ENCODE measurements at regions not wholly inside any gene's neighbourhood (a gene's known extent, or its start where the extent isn't known, plus 50 kb on each side); places are given as distances from the start of the nearest gene placed in this dataset.
A peak's percentile ranks its signal among the peaks of the same experiment; 100 is the strongest.

- Histone ChIP-seq H2AFZ (ENCODE audit: low read depth, low read length, severe bottlenecking) (peak overlapping the region; percentile 9), H3K4me3 (ENCODE audit: insufficient read depth, low read length, poor library complexity, severe bottlenecking) (no peak overlapping the region), H3K27ac (ENCODE audit: low read depth, low read length) (no peak overlapping the region), H3K79me2 (ENCODE audit: insufficient read depth, low read length) (no peaks in the 10 kb centered on the region), H3K27me3 (ENCODE audit: low read length) (no peaks in the 10 kb centered on the region), H3K9me2 (replicated peaks; ENCODE audit: insufficient read depth, low read length) (no peaks in the 10 kb centered on the region), H4K20me1 (ENCODE audit: low read depth, low read length) (no peaks in the 10 kb centered on the region), H3K36me3 (ENCODE audit: low read length) (no peaks in the 10 kb centered on the region), H3K9me3 (ENCODE audit: insufficient read depth, low read length) (no peaks in the 10 kb centered on the region), H3K4me2 (ENCODE audit: low read depth, low read length, poor library complexity, severe bottlenecking) (no peak overlapping the region), H3K9ac (ENCODE audit: low read length) (no peak overlapping the region), H3F3A (ENCODE audit: insufficient read depth) (no peaks in the 10 kb centered on the region)
- no peak for TF ChIP-seq EZH2phosphoT487 (conservative IDR thresholded peaks at IDR 0.05; ENCODE audit: low read length)
- TF ChIP-seq CTCF (IDR thresholded peaks at IDR 0.05; ENCODE audit: insufficient read depth, low read length, poor library complexity, severe bottlenecking) = no peak
Observed at GRCh38 chr2:226121046-226121738, 678.4 kb downstream of the IRS1 start.

GRCh38 chr2:226118471-226119429, 680.9 kb downstream of the IRS1 start:
- no peaks in the 10 kb centered on the region for H3K36me3 ChIP-seq (ENCODE audit: low read length)
- H3K9me3 ChIP-seq (ENCODE audit: insufficient read depth, low read length) = no peaks in the 10 kb centered on the region
- H3K79me2 ChIP-seq (ENCODE audit: insufficient read depth, low read length) = no peaks in the 10 kb centered on the region
- no peaks in the 10 kb centered on the region for H3K9me2 ChIP-seq (replicated peaks; ENCODE audit: insufficient read depth, low read length)
- H3K9ac ChIP-seq (ENCODE audit: low read length) = no peak overlapping the region
- no peaks in the 10 kb centered on the region for H3F3A ChIP-seq (ENCODE audit: insufficient read depth)
- H4K20me1 ChIP-seq (ENCODE audit: low read depth, low read length) = no peaks in the 10 kb centered on the region
- H3K27ac ChIP-seq (ENCODE audit: low read depth, low read length) = no peak overlapping the region
- no peak overlapping the region for H3K4me2 ChIP-seq (ENCODE audit: low read depth, low read length, poor library complexity, severe bottlenecking)
- H2AFZ ChIP-seq (ENCODE audit: low read depth, low read length, severe bottlenecking) = no peak overlapping the region
- H3K27me3 ChIP-seq (ENCODE audit: low read length) = no peaks in the 10 kb centered on the region
- TF ChIP-seq CTCF (IDR thresholded peaks at IDR 0.05; ENCODE audit: insufficient read depth, low read length, poor library complexity, severe bottlenecking) (no peak), EZH2phosphoT487 (conservative IDR thresholded peaks at IDR 0.05; ENCODE audit: low read length) (no peak)
- no peak overlapping the region for H3K4me3 ChIP-seq (ENCODE audit: insufficient read depth, low read length, poor library complexity, severe bottlenecking)

- Histone ChIP-seq H4K20me1 (ENCODE audit: low read depth, low read length) (no peaks in the 10 kb centered on the region), H3K4me2 (ENCODE audit: low read depth, low read length, poor library complexity, severe bottlenecking) (no peak overlapping the region), H3K9me3 (ENCODE audit: insufficient read depth, low read length) (no peaks in the 10 kb centered on the region), H3K36me3 (ENCODE audit: low read length) (no peaks in the 10 kb centered on the region), H3K9me2 (replicated peaks; ENCODE audit: insufficient read depth, low read length) (no peaks in the 10 kb centered on the region), H3F3A (ENCODE audit: insufficient read depth) (no peaks in the 10 kb centered on the region), H3K27ac (ENCODE audit: low read depth, low read length) (no peak overlapping the region), H2AFZ (ENCODE audit: low read depth, low read length, severe bottlenecking) (no peak overlapping the region), H3K79me2 (ENCODE audit: insufficient read depth, low read length) (no peaks in the 10 kb centered on the region), H3K9ac (ENCODE audit: low read length) (no peak overlapping the region), H3K27me3 (ENCODE audit: low read length) (no peaks in the 10 kb centered on the region), H3K4me3 (ENCODE audit: insufficient read depth, low read length, poor library complexity, severe bottlenecking) (no peak overlapping the region)
- TF ChIP-seq EZH2phosphoT487 (conservative IDR thresholded peaks at IDR 0.05; ENCODE audit: low read length) (no peak), CTCF (IDR thresholded peaks at IDR 0.05; ENCODE audit: insufficient read depth, low read length, poor library complexity, severe bottlenecking) (no peak)
Observed at GRCh38 chr2:226117510-226118065, 682.0 kb downstream of the IRS1 start.
